Activated CD4-positive, CD25-positive, alpha-beta regulatory T cell treated with anti-CD3 and anti-CD28 coated beads, Interleukin-2, amount 50 U/mL, for 24 hours (primary cell): ENCODE measurements at regions not wholly inside any gene's neighbourhood (a gene's known extent, or its start where the extent isn't known, plus 50 kb on each side); places are given as distances from the start of the nearest gene placed in this dataset.

ENCODE experiments used
- ATAC-seq, 2 donors: fragments of 150-1000 bp; cut with Tn5 transposase; one replicate each; pipeline ENCODE4 v1.10.0; 2021; ENCODE audit warnings: mild to moderate bottlenecking in 1 of 2, moderate library complexity in 1 of 2

- ATAC-seq, result peak; percentile 62 to 63
Measured at GRCh38 chr14:97703006-97703760, 906.0 kb downstream of the VRK1 start.

GRCh38 chr14:97704316-97704885, 907.2 kb downstream of the VRK1 start:
- ATAC-seq, result no peak

GRCh38 chr14:97705107-97705506, 907.9 kb downstream of the VRK1 start:
- ATAC-seq, result no peak

- peak; percentile 55 to 64 for ATAC-seq
Measured at GRCh38 chr14:97705976-97706375, 908.8 kb downstream of the VRK1 start.

GRCh38 chr14:97706819-97707218, 909.6 kb downstream of the VRK1 start:
- ATAC-seq, result no peak

- ATAC-seq, result peak; percentile 28 to 38
Measured at GRCh38 chr14:97707603-97708002, 910.4 kb downstream of the VRK1 start.

- ATAC-seq, result no peak
Measured at GRCh38 chr14:97709552-97709951, 912.4 kb downstream of the VRK1 start.

GRCh38 chr14:97710726-97711125, 913.5 kb downstream of the VRK1 start:
- no peak for ATAC-seq

GRCh38 chr14:97712471-97712870, 915.3 kb downstream of the VRK1 start:
- peak in 1 of 2 donors; percentile 4 for ATAC-seq

GRCh38 chr14:97713023-97713422, 915.8 kb downstream of the VRK1 start:
- peak; percentile 89 to 93 for ATAC-seq

GRCh38 chr14:97718886-97719442, 921.8 kb downstream of the VRK1 start:
- ATAC-seq, result no peak

GRCh38 chr14:97719931-97720330, 922.7 kb downstream of the VRK1 start:
- peak; percentile 28 to 32 for ATAC-seq

- ATAC-seq, result no peak
Measured at GRCh38 chr14:97723351-97723750, 926.2 kb downstream of the VRK1 start.

- ATAC-seq, result peak in 1 of 2 donors; percentile 4
Measured at GRCh38 chr14:97723819-97724218, 926.6 kb downstream of the VRK1 start.

GRCh38 chr14:97724265-97724731, 927.1 kb downstream of the VRK1 start:
- peak; percentile 93 for ATAC-seq

GRCh38 chr14:97726676-97727075, 929.5 kb downstream of the VRK1 start:
- ATAC-seq, result no peak

- ATAC-seq, result no peak
Measured at GRCh38 chr14:97730706-97731105, 933.5 kb downstream of the VRK1 start.

- no peak for ATAC-seq
Measured at GRCh38 chr14:97731800-97732199, 934.6 kb downstream of the VRK1 start.

- ATAC-seq, result no peak
Measured at GRCh38 chr14:97747316-97747715, 950.1 kb downstream of the VRK1 start.

- no peak for ATAC-seq
Measured at GRCh38 chr14:97748616-97749015, 951.4 kb downstream of the VRK1 start.

- ATAC-seq, result no peak
Measured at GRCh38 chr14:97757491-97757890, 960.3 kb downstream of the VRK1 start.

- no peak for ATAC-seq
Measured at GRCh38 chr14:97760050-97760449, 962.9 kb downstream of the VRK1 start.

- no peak for ATAC-seq
Measured at GRCh38 chr14:97762386-97762785, 965.2 kb downstream of the VRK1 start.
